ENCODE measurements at regions not wholly inside any gene's neighbourhood (a gene's known extent, or its start where the extent isn't known, plus 50 kb on each side); places are given as distances from the start of the nearest gene placed in this dataset.
A peak's percentile ranks its signal among the peaks of the same experiment; 100 is the strongest.
"Not testable (repeated sequence)": the region's sequence is repeated elsewhere in the genome, so short reads cannot be mapped to it uniquely, and the experiment has no call there.

GRCh38 chr2:153420394-153420793 is 58.2 kb downstream of the RPRM start:
- no peak for DNase-seq

GRCh38 chr2:153417077-153417476 is 61.5 kb downstream of the RPRM start:
- DNase-seq = no peak

- DNase-seq = no peak
These were observed 62.5 kb downstream of the RPRM start for GRCh38 chr2:153416071-153416470.

- DNase-seq = no peak
These were observed 69.7 kb downstream of the RPRM start for GRCh38 chr2:153408710-153409385.

GRCh38 chr2:153405196-153405595 is 73.4 kb downstream of the RPRM start:
- DNase-seq = no peak

GRCh38 chr2:153404792-153405191 is 73.8 kb downstream of the RPRM start:
- DNase-seq = peak; percentile 27

- DNase-seq = no peak
These were observed 74.6 kb downstream of the RPRM start for GRCh38 chr2:153403940-153404339.

- DNase-seq = not testable (repeated sequence)
These were observed 75.2 kb downstream of the RPRM start for GRCh38 chr2:153403352-153403751.

- no peak for DNase-seq
These were observed 83.9 kb downstream of the RPRM start for GRCh38 chr2:153394686-153395085.

- DNase-seq = no peak
These were observed 84.3 kb downstream of the RPRM start for GRCh38 chr2:153394247-153394646.

GRCh38 chr2:153393518-153393917 is 85.0 kb downstream of the RPRM start:
- no peak for DNase-seq

GRCh38 chr2:153391131-153391530 is 87.4 kb downstream of the RPRM start:
- no peak for DNase-seq

- no peak for DNase-seq
These were observed 90.3 kb downstream of the RPRM start for GRCh38 chr2:153388246-153388645.

- DNase-seq = no peak
These were observed 91.4 kb downstream of the RPRM start for GRCh38 chr2:153387203-153387602.

- DNase-seq = no peak
These were observed 92.1 kb downstream of the RPRM start for GRCh38 chr2:153386481-153386897.

- no peak for DNase-seq
These were observed 104.9 kb downstream of the RPRM start for GRCh38 chr2:153373510-153374279.

GRCh38 chr2:153360239-153360638 is 118.3 kb downstream of the RPRM start:
- DNase-seq = no peak

GRCh38 chr2:153354377-153354776 is 124.2 kb downstream of the RPRM start:
- DNase-seq = no peak

- no peak for DNase-seq
These were observed 129.0 kb downstream of the RPRM start for GRCh38 chr2:153349603-153350002.

- DNase-seq = no peak
These were observed 130.6 kb downstream of the RPRM start for GRCh38 chr2:153347818-153348495.

GRCh38 chr2:153320879-153321278 is 157.7 kb downstream of the RPRM start:
- DNase-seq = no peak

- no peak for DNase-seq
These were observed 167.1 kb downstream of the RPRM start for GRCh38 chr2:153311432-153311831.

GRCh38 chr2:153308466-153308865 is 170.1 kb downstream of the RPRM start:
- no peak for DNase-seq

GRCh38 chr2:153307223-153307622 is 171.3 kb downstream of the RPRM start:
- DNase-seq = no peak

All from DMS153 (cell line).